ENCODE measurements at regions not wholly inside any gene's neighbourhood (a gene's known extent, or its start where the extent isn't known, plus 50 kb on each side); places are given as distances from the start of the nearest gene placed in this dataset.

DNA sequence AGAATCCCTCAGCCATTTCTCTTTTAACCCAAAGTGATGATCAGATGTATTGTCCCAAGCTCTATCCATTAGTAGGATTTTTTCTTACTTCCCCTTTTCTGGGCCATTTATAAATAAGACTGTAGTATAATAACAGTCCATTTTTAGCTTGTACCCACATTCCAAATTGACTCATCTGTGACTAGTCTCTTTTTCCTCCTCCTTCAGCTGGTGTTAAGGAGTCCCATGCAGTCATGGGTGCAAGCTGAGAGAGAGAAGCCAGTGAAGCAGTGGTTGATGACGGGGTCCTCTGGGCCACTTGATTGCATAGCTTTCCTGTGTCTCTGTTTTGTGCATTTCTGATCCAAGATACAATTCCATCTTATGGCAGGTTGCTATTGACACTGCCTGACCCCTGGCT lies 476.0 kb upstream of the CD180 start:
- BruUV-seq (replicated peaks) = no TSS peak
- intact Hi-C loops (cut with micrococcal nuclease; ENCODE audit: unreplicated experiment) (no loop called here), in situ Hi-C loops (cut with MboI) (no loop called here)
- no peak overlapping the region for H3K9ac ChIP-seq (ENCODE audit: control insufficient read depth, insufficient read depth, low read length)
- ChIA-PET SMC1A (ENCODE audit: uncharacterized antibody, unreplicated experiment) (no interaction called here), RAD21 (ENCODE audit: unreplicated experiment) (no interaction called here), POLR2A (no interaction called here), CTCF (no interaction called here)
- FAIRE-seq (no peak), DNase-seq (ENCODE audit: low read depth, low spot score) (no peak), ATAC-seq (peak; percentile 37)
- H3K4me1 ChIP-seq (ENCODE audit: control insufficient read depth, insufficient read depth, low read length) = no peaks in the 10 kb centered on the region
- H3K9me3 ChIP-seq (replicated peaks; ENCODE audit: control insufficient read depth, insufficient read depth, low read length) = no peaks in the 10 kb centered on the region
- no peaks in the 10 kb centered on the region for H3K27me3 ChIP-seq (replicated peaks in 1 of 2; ENCODE audit: control insufficient read depth in 2 of 2, insufficient read depth in 2 of 2, low read length in 1 of 2)
- no peak overlapping the region for H3K27ac ChIP-seq (ENCODE audit: control insufficient read depth, insufficient read depth)
- H2AFZ ChIP-seq (ENCODE audit: control insufficient read depth, low read depth, low read length) = no peak overlapping the region
- no peaks in the 10 kb centered on the region for H3K79me2 ChIP-seq (ENCODE audit: control insufficient read depth, insufficient read depth, low read length)
- H3K4me3 ChIP-seq = no peak overlapping the region
- TF ChIP-seq TCF7 (IDR thresholded peaks at IDR 0.05; ENCODE audit: borderline replicate concordance) = no peak
- no peak for TF ChIP-seq MEF2A (IDR thresholded peaks at IDR 0.05; ENCODE audit: insufficient read depth, low read depth, low read length)
- TF ChIP-seq CREM (IDR thresholded peaks at IDR 0.05; ENCODE audit: low read depth) = no peak
- TF ChIP-seq, protein P1, sequence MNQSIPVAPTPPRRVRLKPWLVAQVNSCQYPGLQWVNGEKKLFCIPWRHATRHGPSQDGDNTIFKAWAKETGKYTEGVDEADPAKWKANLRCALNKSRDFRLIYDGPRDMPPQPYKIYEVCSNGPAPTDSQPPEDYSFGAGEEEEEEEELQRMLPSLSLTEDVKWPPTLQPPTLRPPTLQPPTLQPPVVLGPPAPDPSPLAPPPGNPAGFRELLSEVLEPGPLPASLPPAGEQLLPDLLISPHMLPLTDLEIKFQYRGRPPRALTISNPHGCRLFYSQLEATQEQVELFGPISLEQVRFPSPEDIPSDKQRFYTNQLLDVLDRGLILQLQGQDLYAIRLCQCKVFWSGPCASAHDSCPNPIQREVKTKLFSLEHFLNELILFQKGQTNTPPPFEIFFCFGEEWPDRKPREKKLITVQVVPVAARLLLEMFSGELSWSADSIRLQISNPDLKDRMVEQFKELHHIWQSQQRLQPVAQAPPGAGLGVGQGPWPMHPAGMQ (IDR thresholded peaks at IDR 0.05; ENCODE audit: borderline replicate concordance) = no peak
- no peak for TF ChIP-seq TAF1 (IDR thresholded peaks at IDR 0.05; ENCODE audit: borderline replicate concordance, low read depth, low read length)
- no peak for TF ChIP-seq SREBF2 (IDR thresholded peaks at IDR 0.05; ENCODE audit: low read length)
- no peak for TF ChIP-seq SMARCA5 (IDR thresholded peaks at IDR 0.05)
- TF ChIP-seq YBX1 (IDR thresholded peaks at IDR 0.05) = no peak
- TF ChIP-seq BACH1 (IDR thresholded peaks at IDR 0.05; ENCODE audit: borderline replicate concordance) = no peak
- TF ChIP-seq KDM1A (IDR thresholded peaks at IDR 0.05; ENCODE audit: borderline replicate concordance) = no peak
- TF ChIP-seq SPI1 (IDR thresholded peaks at IDR 0.05; ENCODE audit: borderline replicate concordance, insufficient read depth, low read depth, low read length) = no peak
- TF ChIP-seq FOS (IDR thresholded peaks at IDR 0.05; ENCODE audit: borderline replicate concordance, extremely low read depth, insufficient read length) = no peak
- TF ChIP-seq, protein P2, sequence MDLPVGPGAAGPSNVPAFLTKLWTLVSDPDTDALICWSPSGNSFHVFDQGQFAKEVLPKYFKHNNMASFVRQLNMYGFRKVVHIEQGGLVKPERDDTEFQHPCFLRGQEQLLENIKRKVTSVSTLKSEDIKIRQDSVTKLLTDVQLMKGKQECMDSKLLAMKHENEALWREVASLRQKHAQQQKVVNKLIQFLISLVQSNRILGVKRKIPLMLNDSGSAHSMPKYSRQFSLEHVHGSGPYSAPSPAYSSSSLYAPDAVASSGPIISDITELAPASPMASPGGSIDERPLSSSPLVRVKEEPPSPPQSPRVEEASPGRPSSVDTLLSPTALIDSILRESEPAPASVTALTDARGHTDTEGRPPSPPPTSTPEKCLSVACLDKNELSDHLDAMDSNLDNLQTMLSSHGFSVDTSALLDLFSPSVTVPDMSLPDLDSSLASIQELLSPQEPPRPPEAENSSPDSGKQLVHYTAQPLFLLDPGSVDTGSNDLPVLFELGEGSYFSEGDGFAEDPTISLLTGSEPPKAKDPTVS (IDR thresholded peaks at IDR 0.05; ENCODE audit: low read depth, low read length) = no peak
- TF ChIP-seq MYB (IDR thresholded peaks at IDR 0.05; ENCODE audit: borderline replicate concordance, low read depth, low read length) = no peak
- TF ChIP-seq, protein P3, sequence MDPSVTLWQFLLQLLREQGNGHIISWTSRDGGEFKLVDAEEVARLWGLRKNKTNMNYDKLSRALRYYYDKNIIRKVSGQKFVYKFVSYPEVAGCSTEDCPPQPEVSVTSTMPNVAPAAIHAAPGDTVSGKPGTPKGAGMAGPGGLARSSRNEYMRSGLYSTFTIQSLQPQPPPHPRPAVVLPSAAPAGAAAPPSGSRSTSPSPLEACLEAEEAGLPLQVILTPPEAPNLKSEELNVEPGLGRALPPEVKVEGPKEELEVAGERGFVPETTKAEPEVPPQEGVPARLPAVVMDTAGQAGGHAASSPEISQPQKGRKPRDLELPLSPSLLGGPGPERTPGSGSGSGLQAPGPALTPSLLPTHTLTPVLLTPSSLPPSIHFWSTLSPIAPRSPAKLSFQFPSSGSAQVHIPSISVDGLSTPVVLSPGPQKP (IDR thresholded peaks at IDR 0.05; ENCODE audit: low read depth, low read length) = no peak
- no peak for TF ChIP-seq ZNF217 (IDR thresholded peaks at IDR 0.05)
- no peak for TF ChIP-seq DPF2 (IDR thresholded peaks at IDR 0.05)
- no peak for TF ChIP-seq EGR1 (IDR thresholded peaks at IDR 0.05; ENCODE audit: borderline replicate concordance in 1 of 2, low read depth in 2 of 2, low read length in 2 of 2)
- WGBS (ENCODE audit: insufficient coverage, insufficient replicate concordance, low lambda C conversion rate, missing lambda C conversion rate) = 7% methylated on average over 1 of the region's 1 CpG
- no peak overlapping the region for H3K4me2 ChIP-seq (ENCODE audit: control insufficient read depth, insufficient read depth)
- no peaks in the 10 kb centered on the region for H4K20me1 ChIP-seq (ENCODE audit: control insufficient read depth, insufficient read depth)
- no peaks in the 10 kb centered on the region for H3K36me3 ChIP-seq (ENCODE audit: control insufficient read depth in 2 of 2, insufficient read depth in 2 of 2, low read length in 1 of 2)
